SU-DHL-6 (cell line): ENCODE measurements at regions not wholly inside any gene's neighbourhood (a gene's known extent, or its start where the extent isn't known, plus 50 kb on each side); places are given as distances from the start of the nearest gene placed in this dataset.

ENCODE experiments used
- H2AFZ ChIP-seq: fragments of 200-600 bp; sonication (generic); 2 replicates; pipeline ENCODE4 v1.6.1; 2014; ENCODE audit warnings: low read depth, mild to moderate bottlenecking, moderate library complexity, mixed read lengths, antibody characterized with exemption, low read length; ENCODE audit not compliant: severe bottlenecking
- H3F3A ChIP-seq: fragments of 200-600 bp; shearing (Covaris generic); 2 replicates; pipeline ENCODE4 v1.6.0; 2016; ENCODE audit warnings: antibody characterized with exemption, mild to moderate bottlenecking; ENCODE audit not compliant: insufficient read depth
- H3K27ac ChIP-seq: fragments of 200-600 bp; sonication (generic); 2 replicates; pipeline ENCODE4 v1.5.1; 2016; ENCODE audit warnings: low read depth, mild to moderate bottlenecking, low read length, moderate library complexity, mixed read lengths
- H3K27me3 ChIP-seq: fragments of 200-600 bp; sonication (generic), shearing (Covaris generic); 2 replicates; pipeline ENCODE4 v1.6.0; 2014; ENCODE audit warnings: mild to moderate bottlenecking, low read length
- H3K36me3 ChIP-seq: fragments of 200-600 bp; sonication (generic); 2 replicates; pipeline ENCODE4 v1.6.1; 2014; ENCODE audit warnings: mild to moderate bottlenecking, low read length, mixed read lengths
- H3K4me2 ChIP-seq: fragments of 300-600, 200-600 bp; shearing (Covaris generic), sonication (generic); 2 replicates; pipeline ENCODE4 v1.6.0; 2014; ENCODE audit warnings: low read length, low read depth, mild to moderate bottlenecking; ENCODE audit not compliant: poor library complexity, severe bottlenecking
- H3K4me3 ChIP-seq: fragments of 200-600 bp; sonication (generic); 2 replicates; pipeline ENCODE4 v1.5.1; 2014; ENCODE audit warnings: antibody characterized with exemption, low read length, mild to moderate bottlenecking, mixed read lengths; ENCODE audit not compliant: insufficient read depth, poor library complexity, severe bottlenecking
- H3K79me2 ChIP-seq: fragments of 200-600 bp; sonication (generic); 2 replicates; pipeline ENCODE4 v1.6.1; 2014; ENCODE audit warnings: mild to moderate bottlenecking, low read length, moderate library complexity; ENCODE audit not compliant: insufficient read depth
- H3K9ac ChIP-seq: fragments of 200-600 bp; sonication (generic); 2 replicates; pipeline ENCODE4 v1.7.0; 2014; ENCODE audit warnings: mild to moderate bottlenecking, low read length
- H3K9me2 ChIP-seq: fragments of 200-600 bp; sonication (generic); replicated peaks from 2 replicates; pipeline ENCODE4 v1.6.1; 2014; ENCODE audit warnings: low read length; ENCODE audit not compliant: insufficient read depth
- H3K9me3 ChIP-seq: fragments of 200-600 bp; sonication (generic); 2 replicates; pipeline ENCODE4 v1.6.1; 2014; ENCODE audit warnings: low read length, mixed read lengths; ENCODE audit not compliant: insufficient read depth
- H4K20me1 ChIP-seq: fragments of 200-600 bp; sonication (generic); 2 replicates; pipeline ENCODE4 v1.6.1; 2014; ENCODE audit warnings: low read depth, mild to moderate bottlenecking, antibody characterized with exemption, low read length, moderate library complexity, mixed read lengths
- EZH2phosphoT487 ChIP-seq: fragments of 200-600 bp; sonication (generic), shearing (Covaris generic); conservative IDR thresholded peaks from 2 replicates; pipeline ENCODE4 v1.6.1; 2018; ENCODE audit warnings: mild to moderate bottlenecking, antibody characterized with exemption, low read length, moderate library complexity, mixed read lengths
- TF ChIP-seq, protein P1 (sequence below): fragments of 200-600 bp; sonication (generic); IDR thresholded peaks from one replicate; pipeline ENCODE4 v1.5.1; 2017; ENCODE audit warnings: antibody characterized with exemption, mild to moderate bottlenecking, low read length, moderate library complexity; ENCODE audit not compliant: insufficient read depth, poor library complexity, severe bottlenecking

GRCh38 chr2:239748811-239749210 lies 276.3 kb downstream of the NDUFA10 start:
- Histone ChIP-seq H3K4me2 (no peak overlapping the region), H3K9me3 (no peaks in the 10 kb centered on the region), H3K27me3 (no peaks in the 10 kb centered on the region), H3K36me3 (no peaks in the 10 kb centered on the region), H2AFZ (no peak overlapping the region), H3K9me2 (no peaks in the 10 kb centered on the region), H3K27ac (no peak overlapping the region), H3K4me3 (no peak overlapping the region), H3K9ac (no peak overlapping the region), H4K20me1 (no peaks in the 10 kb centered on the region), H3F3A (no peaks in the 10 kb centered on the region), H3K79me2 (no peaks in the 10 kb centered on the region)
- TF ChIP-seq EZH2phosphoT487 = no peak
- TF ChIP-seq, protein P1, sequence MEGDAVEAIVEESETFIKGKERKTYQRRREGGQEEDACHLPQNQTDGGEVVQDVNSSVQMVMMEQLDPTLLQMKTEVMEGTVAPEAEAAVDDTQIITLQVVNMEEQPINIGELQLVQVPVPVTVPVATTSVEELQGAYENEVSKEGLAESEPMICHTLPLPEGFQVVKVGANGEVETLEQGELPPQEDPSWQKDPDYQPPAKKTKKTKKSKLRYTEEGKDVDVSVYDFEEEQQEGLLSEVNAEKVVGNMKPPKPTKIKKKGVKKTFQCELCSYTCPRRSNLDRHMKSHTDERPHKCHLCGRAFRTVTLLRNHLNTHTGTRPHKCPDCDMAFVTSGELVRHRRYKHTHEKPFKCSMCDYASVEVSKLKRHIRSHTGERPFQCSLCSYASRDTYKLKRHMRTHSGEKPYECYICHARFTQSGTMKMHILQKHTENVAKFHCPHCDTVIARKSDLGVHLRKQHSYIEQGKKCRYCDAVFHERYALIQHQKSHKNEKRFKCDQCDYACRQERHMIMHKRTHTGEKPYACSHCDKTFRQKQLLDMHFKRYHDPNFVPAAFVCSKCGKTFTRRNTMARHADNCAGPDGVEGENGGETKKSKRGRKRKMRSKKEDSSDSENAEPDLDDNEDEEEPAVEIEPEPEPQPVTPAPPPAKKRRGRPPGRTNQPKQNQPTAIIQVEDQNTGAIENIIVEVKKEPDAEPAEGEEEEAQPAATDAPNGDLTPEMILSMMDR = no peak

DNA sequence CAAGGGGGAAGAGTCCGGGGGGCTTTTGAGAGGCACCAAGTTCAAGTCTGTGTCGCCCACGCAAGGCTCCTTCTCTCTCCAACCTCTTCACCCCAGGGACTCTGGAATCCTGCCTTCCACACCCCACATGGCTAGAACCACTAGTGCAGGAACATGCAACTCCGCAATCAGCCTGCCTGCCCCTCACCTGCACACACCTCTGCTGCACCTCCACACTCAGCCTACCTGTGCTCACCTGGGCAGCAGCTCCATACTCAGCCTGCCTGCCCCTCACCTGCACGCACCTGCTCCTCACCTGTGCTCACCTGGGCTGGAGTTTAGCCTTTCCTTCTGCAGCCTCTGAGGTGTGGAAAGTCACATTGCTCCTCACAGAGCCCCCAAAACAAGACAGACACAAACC lies 277.4 kb downstream of the NDUFA10 start:
- H2AFZ ChIP-seq = no peak overlapping the region
- H3K9ac ChIP-seq = no peak overlapping the region
- no peaks in the 10 kb centered on the region for H3K79me2 ChIP-seq
- no peaks in the 10 kb centered on the region for H3F3A ChIP-seq
- H3K4me3 ChIP-seq = no peak overlapping the region
- H3K27ac ChIP-seq = no peak overlapping the region
- no peak overlapping the region for H3K4me2 ChIP-seq
- H3K9me2 ChIP-seq = no peaks in the 10 kb centered on the region
- H3K9me3 ChIP-seq = no peaks in the 10 kb centered on the region
- TF ChIP-seq, protein P1 = no peak
- TF ChIP-seq EZH2phosphoT487 = no peak
- H3K36me3 ChIP-seq = no peaks in the 10 kb centered on the region
- no peaks in the 10 kb centered on the region for H3K27me3 ChIP-seq
- H4K20me1 ChIP-seq = no peaks in the 10 kb centered on the region

DNA sequence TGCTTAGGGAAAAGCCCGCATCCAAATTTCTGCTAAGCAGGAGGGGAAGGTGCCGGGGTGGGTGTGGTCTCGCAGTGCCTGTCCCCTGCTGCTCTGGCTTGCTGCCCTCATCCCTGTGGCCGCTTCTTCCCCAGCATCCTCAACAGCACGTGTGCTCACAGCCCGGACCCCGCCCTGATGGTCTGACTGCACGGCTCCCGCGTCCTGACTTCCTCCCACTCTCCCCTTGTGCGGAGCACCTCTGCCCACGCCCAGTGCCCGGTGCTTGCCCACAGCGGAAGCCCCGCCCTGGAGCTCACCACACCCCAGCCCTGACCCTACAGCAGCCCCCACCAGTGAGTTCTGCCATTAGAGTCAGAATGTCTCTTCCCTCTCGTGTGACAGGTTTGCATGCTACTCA lies 277.9 kb downstream of the NDUFA10 start:
- Histone ChIP-seq H3K79me2 (no peaks in the 10 kb centered on the region), H3K36me3 (no peaks in the 10 kb centered on the region), H3K4me2 (no peak overlapping the region), H3K4me3 (no peak overlapping the region), H3K9me3 (no peaks in the 10 kb centered on the region), H3K27ac (no peak overlapping the region), H3K9me2 (no peaks in the 10 kb centered on the region), H3F3A (no peaks in the 10 kb centered on the region), H3K9ac (no peak overlapping the region), H3K27me3 (no peaks in the 10 kb centered on the region), H2AFZ (no peak overlapping the region), H4K20me1 (no peaks in the 10 kb centered on the region)
- TF ChIP-seq EZH2phosphoT487 = no peak
- TF ChIP-seq, protein P1 = no peak
